HL-60 (cell line): ENCODE measurements at regions not wholly inside any gene's neighbourhood (a gene's known extent, or its start where the extent isn't known, plus 50 kb on each side); places are given as distances from the start of the nearest gene placed in this dataset.

Experiments
- POLR2AphosphoS5 ChIP-seq: IDR thresholded peaks from 2 replicates; pipeline ENCODE4 v1.6.1; 2012; ENCODE audit warnings: low read depth
- TF ChIP-seq, protein P1 (sequence below): IDR thresholded peaks from one replicate; pipeline ENCODE4 v1.5.1; 2011; ENCODE audit warnings: low read length, control low read depth, inconsistent platforms; ENCODE audit not compliant: insufficient read depth
- TF ChIP-seq, protein P2 (sequence below): IDR thresholded peaks from 2 replicates; pipeline ENCODE4 v1.6.1; 2012; ENCODE audit warnings: low read depth; ENCODE audit not compliant: insufficient replicate concordance

DNA sequence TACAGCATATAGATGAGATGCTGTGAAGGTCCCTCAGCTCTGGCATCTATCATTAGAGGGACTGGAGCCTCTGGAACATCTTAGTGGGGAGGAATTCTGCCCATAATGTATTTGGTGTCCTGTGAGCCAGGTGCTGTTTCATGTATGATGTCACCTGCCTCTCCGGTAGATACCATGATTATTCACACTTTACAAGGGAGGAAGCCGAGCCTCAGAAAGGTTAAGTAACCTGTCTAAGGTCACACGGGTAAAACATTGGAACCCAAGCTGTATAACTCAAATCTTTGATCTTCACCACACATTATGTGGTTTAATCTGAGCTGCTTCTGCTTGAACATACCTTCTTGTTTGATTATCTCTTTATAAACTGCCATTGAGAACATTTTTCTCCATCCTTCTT is 442.8 kb downstream of the BCOR start:
- TF ChIP-seq, protein P1, sequence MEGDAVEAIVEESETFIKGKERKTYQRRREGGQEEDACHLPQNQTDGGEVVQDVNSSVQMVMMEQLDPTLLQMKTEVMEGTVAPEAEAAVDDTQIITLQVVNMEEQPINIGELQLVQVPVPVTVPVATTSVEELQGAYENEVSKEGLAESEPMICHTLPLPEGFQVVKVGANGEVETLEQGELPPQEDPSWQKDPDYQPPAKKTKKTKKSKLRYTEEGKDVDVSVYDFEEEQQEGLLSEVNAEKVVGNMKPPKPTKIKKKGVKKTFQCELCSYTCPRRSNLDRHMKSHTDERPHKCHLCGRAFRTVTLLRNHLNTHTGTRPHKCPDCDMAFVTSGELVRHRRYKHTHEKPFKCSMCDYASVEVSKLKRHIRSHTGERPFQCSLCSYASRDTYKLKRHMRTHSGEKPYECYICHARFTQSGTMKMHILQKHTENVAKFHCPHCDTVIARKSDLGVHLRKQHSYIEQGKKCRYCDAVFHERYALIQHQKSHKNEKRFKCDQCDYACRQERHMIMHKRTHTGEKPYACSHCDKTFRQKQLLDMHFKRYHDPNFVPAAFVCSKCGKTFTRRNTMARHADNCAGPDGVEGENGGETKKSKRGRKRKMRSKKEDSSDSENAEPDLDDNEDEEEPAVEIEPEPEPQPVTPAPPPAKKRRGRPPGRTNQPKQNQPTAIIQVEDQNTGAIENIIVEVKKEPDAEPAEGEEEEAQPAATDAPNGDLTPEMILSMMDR: no peak
- TF ChIP-seq, protein P2, sequence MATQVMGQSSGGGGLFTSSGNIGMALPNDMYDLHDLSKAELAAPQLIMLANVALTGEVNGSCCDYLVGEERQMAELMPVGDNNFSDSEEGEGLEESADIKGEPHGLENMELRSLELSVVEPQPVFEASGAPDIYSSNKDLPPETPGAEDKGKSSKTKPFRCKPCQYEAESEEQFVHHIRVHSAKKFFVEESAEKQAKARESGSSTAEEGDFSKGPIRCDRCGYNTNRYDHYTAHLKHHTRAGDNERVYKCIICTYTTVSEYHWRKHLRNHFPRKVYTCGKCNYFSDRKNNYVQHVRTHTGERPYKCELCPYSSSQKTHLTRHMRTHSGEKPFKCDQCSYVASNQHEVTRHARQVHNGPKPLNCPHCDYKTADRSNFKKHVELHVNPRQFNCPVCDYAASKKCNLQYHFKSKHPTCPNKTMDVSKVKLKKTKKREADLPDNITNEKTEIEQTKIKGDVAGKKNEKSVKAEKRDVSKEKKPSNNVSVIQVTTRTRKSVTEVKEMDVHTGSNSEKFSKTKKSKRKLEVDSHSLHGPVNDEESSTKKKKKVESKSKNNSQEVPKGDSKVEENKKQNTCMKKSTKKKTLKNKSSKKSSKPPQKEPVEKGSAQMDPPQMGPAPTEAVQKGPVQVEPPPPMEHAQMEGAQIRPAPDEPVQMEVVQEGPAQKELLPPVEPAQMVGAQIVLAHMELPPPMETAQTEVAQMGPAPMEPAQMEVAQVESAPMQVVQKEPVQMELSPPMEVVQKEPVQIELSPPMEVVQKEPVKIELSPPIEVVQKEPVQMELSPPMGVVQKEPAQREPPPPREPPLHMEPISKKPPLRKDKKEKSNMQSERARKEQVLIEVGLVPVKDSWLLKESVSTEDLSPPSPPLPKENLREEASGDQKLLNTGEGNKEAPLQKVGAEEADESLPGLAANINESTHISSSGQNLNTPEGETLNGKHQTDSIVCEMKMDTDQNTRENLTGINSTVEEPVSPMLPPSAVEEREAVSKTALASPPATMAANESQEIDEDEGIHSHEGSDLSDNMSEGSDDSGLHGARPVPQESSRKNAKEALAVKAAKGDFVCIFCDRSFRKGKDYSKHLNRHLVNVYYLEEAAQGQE: no peak
- no peak for TF ChIP-seq POLR2AphosphoS5
